ENCODE measurements at regions not wholly inside any gene's neighbourhood (a gene's known extent, or its start where the extent isn't known, plus 50 kb on each side); places are given as distances from the start of the nearest gene placed in this dataset.

DNA sequence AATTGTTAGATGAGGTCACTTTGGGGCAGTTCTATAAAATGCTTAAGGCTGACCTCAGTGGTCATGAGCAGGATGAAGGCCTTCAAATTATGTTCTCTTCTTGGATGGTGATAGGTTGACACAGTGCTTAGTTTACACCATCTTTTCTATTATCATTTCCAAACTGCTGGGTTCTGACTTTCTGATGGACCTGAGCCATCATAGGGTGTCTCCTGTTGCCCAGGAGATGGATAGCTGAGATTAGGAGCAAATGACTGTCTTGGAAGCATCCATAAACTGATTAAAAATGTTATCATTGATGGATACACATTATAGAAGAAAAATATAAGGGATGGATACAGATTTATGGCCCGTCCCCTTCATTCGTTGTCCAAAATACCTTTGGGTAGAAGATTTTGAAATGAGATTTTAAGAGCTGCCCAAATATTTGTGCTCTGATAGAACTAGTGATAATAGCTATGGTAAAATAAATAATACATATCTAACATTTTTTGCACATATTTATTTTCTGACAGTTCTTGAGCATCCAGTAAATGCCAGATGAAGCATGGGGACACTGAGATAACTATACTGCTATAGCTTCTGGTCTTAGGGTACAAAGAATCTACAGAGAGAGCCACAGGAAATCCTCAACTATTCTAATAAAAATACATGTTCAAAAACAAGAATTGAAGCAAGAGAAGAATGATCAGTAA is 839.4 kb upstream of the LCORL start:
- Mint-ChIP-seq H3K36me3 (ENCODE audit: insufficient read depth in 1 of 3, low read depth in 3 of 3) (no peaks in the 10 kb centered on the region; a peak in 2 of 7 replicates), H3K9me3 (no peaks in the 10 kb centered on the region), H3K27ac (no peak overlapping the region), H3K27me3 (ENCODE audit: low read depth) (peaks cover 21% of the 10 kb centered on the region), H3K4me1 (peaks cover 9 to 13% of the 10 kb centered on the region in 2 experiments), H3K4me3 (no peak overlapping the region)
- Histone ChIP-seq H3K56ac (ENCODE audit: insufficient read length, low read depth, low read length) (no peak overlapping the region), H3K18ac (ENCODE audit: insufficient read length, low read depth, low read length) (no peak overlapping the region), H4K5ac (ENCODE audit: insufficient read length, low read depth, low read length) (no peak overlapping the region), H3K79me1 (ENCODE audit: insufficient read depth, low read depth, low read length, poor library complexity, severe bottlenecking) (no peaks in the 10 kb centered on the region), H3K4me2 (ENCODE audit: insufficient read depth, insufficient read length, low read length) (no peak overlapping the region), H3K9me3 (ENCODE audit: control insufficient read depth, low read depth, low read length) (no peaks in the 10 kb centered on the region), H3K9ac (ENCODE audit: extremely low read depth, insufficient read length, low read length) (no peak overlapping the region), H2BK120ac (ENCODE audit: low read depth, low read length, poor library complexity, severe bottlenecking) (no peak overlapping the region), H3K27ac (ENCODE audit: insufficient read length, low read depth, low read length) (no peak overlapping the region), H2BK20ac (ENCODE audit: low read depth, low read length, poor library complexity, severe bottlenecking) (no peak overlapping the region), H4K8ac (replicated peaks; ENCODE audit: insufficient read length, low read depth, low read length) (no peak overlapping the region), H3K23ac (ENCODE audit: insufficient read length, low read depth, low read length) (no peak overlapping the region), H4K91ac (ENCODE audit: insufficient read length, low read depth, low read length) (no peak overlapping the region), H4K20me1 (ENCODE audit: control insufficient read depth, insufficient read depth, insufficient read length) (no peaks in the 10 kb centered on the region), H3K79me2 (ENCODE audit: insufficient read depth, low read length) (no peaks in the 10 kb centered on the region), H3K23me2 (ENCODE audit: insufficient read length, low read depth, low read length, poor library complexity, severe bottlenecking) (no peaks in the 10 kb centered on the region), H2AK5ac (ENCODE audit: insufficient read length, low read length) (no peak overlapping the region), H2BK12ac (ENCODE audit: insufficient read length, low read depth, low read length) (no peak overlapping the region), H2BK15ac (ENCODE audit: low read depth, low read length) (no peak overlapping the region), H3K14ac (ENCODE audit: insufficient read depth, low read length) (no peak overlapping the region), H3K27me3 (ENCODE audit: insufficient read depth, low read length) (no peaks in the 10 kb centered on the region), H2AFZ (ENCODE audit: low read length) (no peak overlapping the region), H2BK5ac (ENCODE audit: insufficient read length, low read length) (no peak overlapping the region), H3T11ph (ENCODE audit: low read length) (no peak overlapping the region), H3K4ac (ENCODE audit: low read depth, low read length) (no peak overlapping the region), H3K4me1 (ENCODE audit: insufficient read depth, low read length) (no peaks in the 10 kb centered on the region)
- TF ChIP-seq CTCF (conservative IDR thresholded peaks at IDR 0.05), result no peak
- no CpG with 5 or more reads among the region's 2 CpGs for WGBS (ENCODE audit: extremely low coverage, insufficient read length, low lambda C conversion rate)
- no peak for DNase-seq
